MM.1S (cell line): ENCODE measurements at regions not wholly inside any gene's neighbourhood (a gene's known extent, or its start where the extent isn't known, plus 50 kb on each side); places are given as distances from the start of the nearest gene placed in this dataset.

Experiments used
- EZH2 ChIP-seq: fragments of 300-600 bp; sonication (generic); optimal IDR thresholded peaks from 2 replicates; pipeline ENCODE3; 2017; ENCODE audit warnings: low read depth, mild to moderate bottlenecking, antibody characterized with exemption, low read length, mixed read lengths
- TF ChIP-seq, protein P1 (sequence below): fragments of 300-600 bp; sonication (generic); IDR thresholded peaks from 2 replicates; pipeline ENCODE4 v1.5.1; 2016; ENCODE audit warnings: antibody characterized with exemption, low read length, mixed read lengths

DNA sequence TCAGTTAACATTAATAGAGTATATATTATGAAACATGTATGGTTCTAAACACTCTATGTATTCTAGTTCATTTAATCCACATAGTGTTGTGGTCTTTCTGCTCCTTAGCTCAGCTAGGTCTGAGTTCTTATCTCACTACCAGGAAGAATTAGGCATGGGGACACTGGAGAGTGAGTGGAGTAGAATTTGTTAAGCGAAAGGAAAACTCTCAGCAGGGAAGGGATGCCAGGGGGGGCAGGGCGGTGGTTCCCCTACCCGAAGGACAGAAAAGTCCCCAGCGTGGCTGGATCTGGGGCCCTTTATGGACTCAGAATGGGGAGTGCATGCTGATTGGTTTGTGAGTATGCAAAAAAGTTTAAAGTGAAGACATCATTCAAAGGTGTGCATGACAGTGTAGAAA, 727.5 kb downstream of the TBC1D32 start:
- TF ChIP-seq, protein P1, sequence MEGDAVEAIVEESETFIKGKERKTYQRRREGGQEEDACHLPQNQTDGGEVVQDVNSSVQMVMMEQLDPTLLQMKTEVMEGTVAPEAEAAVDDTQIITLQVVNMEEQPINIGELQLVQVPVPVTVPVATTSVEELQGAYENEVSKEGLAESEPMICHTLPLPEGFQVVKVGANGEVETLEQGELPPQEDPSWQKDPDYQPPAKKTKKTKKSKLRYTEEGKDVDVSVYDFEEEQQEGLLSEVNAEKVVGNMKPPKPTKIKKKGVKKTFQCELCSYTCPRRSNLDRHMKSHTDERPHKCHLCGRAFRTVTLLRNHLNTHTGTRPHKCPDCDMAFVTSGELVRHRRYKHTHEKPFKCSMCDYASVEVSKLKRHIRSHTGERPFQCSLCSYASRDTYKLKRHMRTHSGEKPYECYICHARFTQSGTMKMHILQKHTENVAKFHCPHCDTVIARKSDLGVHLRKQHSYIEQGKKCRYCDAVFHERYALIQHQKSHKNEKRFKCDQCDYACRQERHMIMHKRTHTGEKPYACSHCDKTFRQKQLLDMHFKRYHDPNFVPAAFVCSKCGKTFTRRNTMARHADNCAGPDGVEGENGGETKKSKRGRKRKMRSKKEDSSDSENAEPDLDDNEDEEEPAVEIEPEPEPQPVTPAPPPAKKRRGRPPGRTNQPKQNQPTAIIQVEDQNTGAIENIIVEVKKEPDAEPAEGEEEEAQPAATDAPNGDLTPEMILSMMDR: no peak
- no peak for TF ChIP-seq EZH2
